B cell (primary cell): ENCODE measurements at regions not wholly inside any gene's neighbourhood (a gene's known extent, or its start where the extent isn't known, plus 50 kb on each side); places are given as distances from the start of the nearest gene placed in this dataset.

Experiments used
- ATAC-seq: fragments of 200-7000 bp; cut with Tn5 transposase; one replicate; pipeline ENCODE4 v1.10.0; 2021; ENCODE audit warnings: low read depth, mild to moderate bottlenecking, moderate number of reproducible peaks, moderate library complexity
- CTCF ChIA-PET: fragments of 350-600 bp; sonication (Branson Sonifier 250); formaldehyde crosslinking; loops from one replicate; lab custom pipeline; 2021; ENCODE audit warnings: antibody characterized with exemption, inconsistent platforms; lab: Charles Lee
- POLR2A ChIA-PET: fragments of 350-600 bp; sonication (Branson Sonifier 250); formaldehyde crosslinking; loops from one replicate; lab custom pipeline; 2021; ENCODE audit warnings: antibody characterized with exemption; lab: Charles Lee
- DNase-seq: peaks from one replicate; pipeline ENCODE4 v3.0.0; 2013
- H2AFZ ChIP-seq: 2 replicates; pipeline ENCODE4 v1.6.1; 2012; ENCODE audit warnings: mild to moderate bottlenecking, low read depth, low read length; ENCODE audit not compliant: insufficient read depth, poor library complexity, severe bottlenecking
- H3K27ac ChIP-seq, 2 donors: 1 replicate in 1 of 2; 2 replicates in 1 of 2; pipeline ENCODE4 v1.5.1; 2012 to 2013; ENCODE audit warnings: low read length in 2 of 2, mild to moderate bottlenecking in 2 of 2, moderate library complexity in 1 of 2
- H3K27me3 ChIP-seq, 4 experiments: fragments of 200-600 bp in 1 of 4; sonication (generic) in 1 of 4; replicated peaks in 1 of 4; 1 replicate in 2 of 4; 2 replicates in 2 of 4; pipeline versions ENCODE4 v1.6.1 to v1.7.0; 2013 to 2016; ENCODE audit warnings: low read length in 3 of 4, mild to moderate bottlenecking in 2 of 4, mixed read lengths in 1 of 4, moderate library complexity in 1 of 4; ENCODE audit not compliant: insufficient read depth in 4 of 4, control insufficient read depth in 3 of 4; ENCODE audit errors: control extremely low read depth in 1 of 4
- H3K36me3 ChIP-seq, 2 experiments: replicated peaks in 1 of 2; 1 replicate in 1 of 2; 2 replicates in 1 of 2; pipeline versions ENCODE4 v1.6.1 to v1.7.1; 2013; ENCODE audit warnings: low read length in 1 of 2; ENCODE audit not compliant: insufficient read depth in 2 of 2, control insufficient read depth in 1 of 2; ENCODE audit errors: control extremely low read depth in 1 of 2, extremely low read depth in 1 of 2
- H3K4me1 ChIP-seq, 2 donors: fragments of 200-600 bp in 1 of 2; sonication (generic) in 1 of 2; 1 replicate in 1 of 2; 2 replicates in 1 of 2; pipeline versions ENCODE4 v1.5.1 to v1.6.1; 2013 to 2017; ENCODE audit warnings: low read length in 2 of 2; ENCODE audit not compliant: control insufficient read depth in 2 of 2, insufficient read depth in 2 of 2
- H3K4me2 ChIP-seq: replicated peaks from 2 replicates; pipeline ENCODE3; 2012; ENCODE audit warnings: mild to moderate bottlenecking, low read depth, low read length; ENCODE audit not compliant: poor library complexity, severe bottlenecking
- H3K4me3 ChIP-seq, 5 experiments: fragments of 200-600 bp in 1 of 5; sonication (generic) in 1 of 5; 1 replicate in 3 of 5; 2 replicates in 2 of 5; pipeline versions ENCODE4 v1.5.1 to v1.7.0; 2011 to 2016; ENCODE audit warnings: low read length in 4 of 5, mild to moderate bottlenecking in 4 of 5, low read depth in 2 of 5, control low read depth in 1 of 5, moderate library complexity in 1 of 5; ENCODE audit not compliant: insufficient read depth in 1 of 5; ENCODE audit errors: control extremely low read depth in 1 of 5, extremely low read depth in 1 of 5
- H3K79me2 ChIP-seq: fragments of 200-600 bp; sonication (generic); one replicate; pipeline ENCODE4 v1.6.0; 2016; ENCODE audit warnings: low read length; ENCODE audit not compliant: control insufficient read depth, insufficient read depth
- H3K9ac ChIP-seq: fragments of 200-600 bp; sonication (generic); 2 replicates; pipeline ENCODE4 v1.6.1; 2017; ENCODE audit warnings: mild to moderate bottlenecking, low read length, moderate library complexity
- H3K9me3 ChIP-seq, 3 donors: one replicate each; pipeline versions ENCODE4 v1.6.1 to v1.7.1; 2013; ENCODE audit warnings: low read length in 2 of 3; ENCODE audit not compliant: control insufficient read depth in 2 of 3, insufficient read depth in 1 of 3; ENCODE audit errors: control extremely low read depth in 1 of 3
- H4K20me1 ChIP-seq: 2 replicates; pipeline ENCODE4 v1.6.0; 2012; ENCODE audit warnings: mild to moderate bottlenecking, low read length; ENCODE audit not compliant: insufficient read depth, control insufficient read depth, poor library complexity, severe bottlenecking
- H3K27ac Mint-ChIP-seq: one replicate; pipeline ENCODE4 v1.8.0; 2021; ENCODE audit warnings: mixed read lengths
- H3K27me3 Mint-ChIP-seq: one replicate; pipeline ENCODE4 v1.8.0; 2021; ENCODE audit warnings: mixed read lengths
- H3K4me1 Mint-ChIP-seq: one replicate; pipeline ENCODE4 v1.8.0; 2021; ENCODE audit warnings: mixed read lengths
- H3K4me3 Mint-ChIP-seq: one replicate; pipeline ENCODE4 v1.8.0; 2021; ENCODE audit warnings: mixed read lengths
- H3K9me3 Mint-ChIP-seq: one replicate; pipeline ENCODE4 v1.8.0; 2022; ENCODE audit warnings: mixed read lengths; ENCODE audit not compliant: insufficient read depth
- EZH2 ChIP-seq: IDR thresholded peaks from 2 replicates; pipeline ENCODE4 v1.6.1; 2012; ENCODE audit warnings: borderline replicate concordance, low read depth, mild to moderate bottlenecking, moderate library complexity, low read length; ENCODE audit not compliant: insufficient read depth, poor library complexity, severe bottlenecking
- WGBS: methylation state at CpG from one replicate; pipeline ENCODE4 v1.1.5; 2013; ENCODE audit warnings: missing lambda C conversion rate; ENCODE audit not compliant: insufficient coverage; 5-methylcytosine and 5-hydroxymethylcytosine counted together
- intact Hi-C: fragments of 100-400 bp; cut with micrococcal nuclease; formaldehyde crosslinking; loops from one replicate; pipeline ENCODE4 v1.10.0; 2022
- TF ChIP-seq, protein P1 (sequence below): fragments of 200-600 bp; IDR thresholded peaks from one replicate; pipeline ENCODE4 v1.8.0; 2022; ENCODE audit warnings: antibody characterized with exemption, mild to moderate bottlenecking

DNA sequence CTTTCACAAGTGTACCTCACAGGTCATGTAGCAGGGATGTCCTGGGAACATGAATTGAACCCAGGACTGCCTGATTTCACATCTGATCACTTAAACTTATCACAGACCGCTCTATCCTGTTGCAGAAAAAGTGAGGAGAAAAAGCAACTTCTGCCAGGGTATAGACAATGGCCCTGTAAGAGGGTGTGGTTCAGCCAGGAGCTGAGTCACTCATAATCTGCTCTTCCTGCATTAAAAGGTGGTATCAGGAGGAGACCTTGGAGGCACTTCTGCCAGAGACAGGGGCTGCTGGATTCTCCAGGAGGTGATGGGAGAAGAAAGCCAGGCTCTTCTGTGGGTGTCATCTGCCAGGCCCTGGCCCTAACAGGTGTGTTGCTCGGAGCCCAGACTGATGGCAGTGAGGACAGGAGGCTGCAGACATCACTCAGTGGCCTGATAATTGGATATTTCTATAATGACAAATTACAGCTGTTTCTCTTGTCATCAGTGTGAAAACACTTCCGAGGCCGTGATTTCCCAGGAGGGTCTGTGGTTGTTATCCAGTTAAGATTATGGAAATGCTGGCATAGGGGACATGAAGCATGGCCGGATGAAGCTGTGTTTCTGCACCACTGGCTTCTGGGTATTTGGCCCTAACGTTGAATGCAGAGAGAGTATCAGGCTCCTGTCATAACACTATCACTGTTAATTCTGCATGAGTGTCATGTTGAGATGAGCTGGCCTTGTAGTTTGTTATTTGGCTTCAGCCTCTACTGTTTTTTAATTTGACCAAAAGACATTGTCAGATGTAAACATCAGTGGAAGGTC is 125.1 kb upstream of the ZBED5 start:
- Histone ChIP-seq H3K27ac (no peak overlapping the region), H3K36me3 (no peaks in the 10 kb centered on the region), H4K20me1 (no peaks in the 10 kb centered on the region), H3K79me2 (no peaks in the 10 kb centered on the region), H3K9ac (no peak overlapping the region), H3K4me3 (no peak overlapping the region), H3K4me1 (peaks cover 50 to 53% of the 10 kb centered on the region in 2 donors), H2AFZ (no peak overlapping the region), H3K4me2 (peak overlapping the region; percentile 2), H3K27me3 (no peaks in the 10 kb centered on the region), H3K9me3 (peaks cover 0 to 12% (median 0%) of the 10 kb centered on the region in 3 donors)
- DNase-seq (no peak), ATAC-seq (no peak)
- Mint-ChIP-seq H3K27me3 (peaks cover 4% of the 10 kb centered on the region), H3K4me1 (peaks cover 55% of the 10 kb centered on the region), H3K9me3 (peaks cover 7% of the 10 kb centered on the region), H3K4me3 (peak overlapping the region; percentile 4), H3K27ac (no peak overlapping the region)
- WGBS = 97% methylated on average over 4 of the region's 6 CpGs
- POLR2A ChIA-PET = no interaction called here
- CTCF ChIA-PET = interaction anchor here (1.0 kb wide), 1 partner anchor 9 kb away, joined by 4 read pairs; no protein-coding TSS in a partner anchor
- intact Hi-C loops = no loop called here
- TF ChIP-seq, protein P1, sequence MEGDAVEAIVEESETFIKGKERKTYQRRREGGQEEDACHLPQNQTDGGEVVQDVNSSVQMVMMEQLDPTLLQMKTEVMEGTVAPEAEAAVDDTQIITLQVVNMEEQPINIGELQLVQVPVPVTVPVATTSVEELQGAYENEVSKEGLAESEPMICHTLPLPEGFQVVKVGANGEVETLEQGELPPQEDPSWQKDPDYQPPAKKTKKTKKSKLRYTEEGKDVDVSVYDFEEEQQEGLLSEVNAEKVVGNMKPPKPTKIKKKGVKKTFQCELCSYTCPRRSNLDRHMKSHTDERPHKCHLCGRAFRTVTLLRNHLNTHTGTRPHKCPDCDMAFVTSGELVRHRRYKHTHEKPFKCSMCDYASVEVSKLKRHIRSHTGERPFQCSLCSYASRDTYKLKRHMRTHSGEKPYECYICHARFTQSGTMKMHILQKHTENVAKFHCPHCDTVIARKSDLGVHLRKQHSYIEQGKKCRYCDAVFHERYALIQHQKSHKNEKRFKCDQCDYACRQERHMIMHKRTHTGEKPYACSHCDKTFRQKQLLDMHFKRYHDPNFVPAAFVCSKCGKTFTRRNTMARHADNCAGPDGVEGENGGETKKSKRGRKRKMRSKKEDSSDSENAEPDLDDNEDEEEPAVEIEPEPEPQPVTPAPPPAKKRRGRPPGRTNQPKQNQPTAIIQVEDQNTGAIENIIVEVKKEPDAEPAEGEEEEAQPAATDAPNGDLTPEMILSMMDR = no peak
- no peak for TF ChIP-seq EZH2

DNA sequence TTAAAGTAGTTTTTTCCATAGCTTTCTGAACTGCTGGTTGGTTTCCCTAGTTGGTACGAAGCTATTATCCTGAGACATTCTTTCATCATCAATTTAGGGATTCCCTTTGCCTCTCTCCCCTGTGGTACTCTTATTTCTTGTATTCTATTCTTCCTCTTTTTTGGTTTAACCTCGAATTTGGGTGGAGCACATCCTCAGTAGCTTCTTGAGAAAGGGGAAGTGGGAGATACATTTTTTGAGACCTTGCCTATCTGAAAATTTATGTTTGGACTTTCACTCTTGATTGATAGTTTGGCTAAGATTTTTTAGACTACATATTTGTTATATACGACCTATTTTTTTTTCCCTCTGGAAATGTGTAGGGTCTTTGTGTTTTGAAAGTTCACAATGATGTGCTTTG is 121.7 kb upstream of the ZBED5 start:
- Mint-ChIP-seq H3K9me3 (peaks cover 7% of the 10 kb centered on the region), H3K27me3 (no peaks in the 10 kb centered on the region), H3K4me1 (peaks cover 71% of the 10 kb centered on the region), H3K4me3 (peak overlapping the region; percentile 13), H3K27ac (peak overlapping the region; percentile 74)
- no peak overlapping the region for H2AFZ ChIP-seq
- POLR2A ChIA-PET = interaction anchor here (1.0 kb wide), 1 partner anchor 48 kb away, joined by 8 read pairs; no protein-coding TSS in a partner anchor
- CTCF ChIA-PET = interaction anchor here (1.2 to 2.1 kb wide), 5 partner anchors 35 to 187 kb away, joined by 3 to 8 read pairs (median 5); no protein-coding TSS in a partner anchor
- no peak for TF ChIP-seq EZH2
- TF ChIP-seq, protein P1 = no peak
- ATAC-seq (peak; percentile 75), DNase-seq (peak; percentile 72)
- no peaks in the 10 kb centered on the region for H3K36me3 ChIP-seq
- H3K4me2 ChIP-seq = peak overlapping the region; percentile 63
- H3K79me2 ChIP-seq = no peaks in the 10 kb centered on the region
- H3K4me1 ChIP-seq = peaks cover 65 to 69% of the 10 kb centered on the region in 2 donors
- peak overlapping the region in 1 of 5 experiments; percentile 53 for H3K4me3 ChIP-seq
- H3K9me3 ChIP-seq = peaks cover 0 to 12% (median 0%) of the 10 kb centered on the region in 3 donors
- no CpG with 5 or more reads among the region's 3 CpGs for WGBS
- intact Hi-C loops = loop anchor here (2.0 to 5.0 kb wide), 2 partner anchors 33 to 47 kb away; no protein-coding TSS in a partner anchor
- H4K20me1 ChIP-seq = no peaks in the 10 kb centered on the region
- H3K27me3 ChIP-seq = no peaks in the 10 kb centered on the region
- peak overlapping the region; percentile 40 for H3K9ac ChIP-seq
- H3K27ac ChIP-seq = peak overlapping the region; percentile 49 to 72
